Inflammatory macrophage treated with lipopolysaccharide for 1 hour (primary cell): ENCODE measurements at regions not wholly inside any gene's neighbourhood (a gene's known extent, or its start where the extent isn't known, plus 50 kb on each side); places are given as distances from the start of the nearest gene placed in this dataset.
"Not testable (repeated sequence)": the region's sequence is repeated elsewhere in the genome, so short reads cannot be mapped to it uniquely, and the experiment has no call there.

Experiments used
- DNase-seq, 2 donors: peaks; one replicate each; pipeline ENCODE4 v3.0.0-alpha.2; 2020 to 2022

GRCh38 chr4:177809791-177810190, 367.6 kb upstream of the AGA start:
- DNase-seq, result no peak

GRCh38 chr4:177810220-177810619, 368.0 kb upstream of the AGA start:
- no peak for DNase-seq

- DNase-seq, result not testable (repeated sequence)
These were observed 376.2 kb upstream of the AGA start for GRCh38 chr4:177818392-177818791.

GRCh38 chr4:177826973-177827372, 384.7 kb upstream of the AGA start:
- DNase-seq, result no peak

- DNase-seq, result no peak
These were observed 399.0 kb upstream of the AGA start for GRCh38 chr4:177841258-177841657.

GRCh38 chr4:177853229-177853628, 411.0 kb upstream of the AGA start:
- DNase-seq, result no peak

GRCh38 chr4:177855507-177856197, 413.4 kb upstream of the AGA start:
- no peak for DNase-seq

- no peak for DNase-seq
These were observed 417.9 kb upstream of the AGA start for GRCh38 chr4:177860171-177860570.

GRCh38 chr4:177861551-177862094, 419.4 kb upstream of the AGA start:
- no peak for DNase-seq

- no peak for DNase-seq
These were observed 420.4 kb upstream of the AGA start for GRCh38 chr4:177862541-177863176.

GRCh38 chr4:177879851-177880250, 437.6 kb upstream of the AGA start:
- DNase-seq, result no peak

GRCh38 chr4:177895136-177895535, 452.9 kb upstream of the AGA start:
- DNase-seq, result no peak

- no peak for DNase-seq
These were observed 459.5 kb upstream of the AGA start for GRCh38 chr4:177901786-177902185.

- DNase-seq, result no peak
These were observed 460.1 kb upstream of the AGA start for GRCh38 chr4:177902386-177902785.

GRCh38 chr4:177907736-177908424, 465.6 kb upstream of the AGA start:
- no peak for DNase-seq

GRCh38 chr4:177921715-177922114, 479.5 kb upstream of the AGA start:
- no peak for DNase-seq

GRCh38 chr4:177923888-177924287, 481.7 kb upstream of the AGA start:
- no peak for DNase-seq

- DNase-seq, result no peak
These were observed 494.8 kb upstream of the AGA start for GRCh38 chr4:177937041-177937440.

GRCh38 chr4:177938226-177938625, 496.0 kb upstream of the AGA start:
- DNase-seq, result no peak

GRCh38 chr4:177945268-177945667, 503.0 kb upstream of the AGA start:
- no peak for DNase-seq

GRCh38 chr4:177947607-177948006, 505.4 kb upstream of the AGA start:
- DNase-seq, result no peak

GRCh38 chr4:177948853-177949252, 506.6 kb upstream of the AGA start:
- DNase-seq, result no peak

- no peak for DNase-seq
These were observed 508.8 kb upstream of the AGA start for GRCh38 chr4:177951026-177951425.

- no peak for DNase-seq
These were observed 510.5 kb upstream of the AGA start for GRCh38 chr4:177952723-177953122.
